Thymus (tissue), 11 donors: ENCODE measurements at regions not wholly inside any gene's neighbourhood (a gene's known extent, or its start where the extent isn't known, plus 50 kb on each side); places are given as distances from the start of the nearest gene placed in this dataset.

Experiments used
- DNase-seq, 9 donors: peaks; one replicate each; pipeline ENCODE4 v3.0.0-alpha.2; 2013; ENCODE audit warnings: low spot score in 9 of 9, low read depth in 6 of 9, missing footprints in 1 of 9
- H3K27ac ChIP-seq, 2 donors: one replicate each; pipeline ENCODE4 v1.5.1; 2013; ENCODE audit warnings: control low read depth in 1 of 2, low read depth in 1 of 2, low read length in 1 of 2, mild to moderate bottlenecking in 1 of 2, moderate library complexity in 1 of 2
- H3K27me3 ChIP-seq, 2 donors: one replicate each; pipeline ENCODE4 v1.5.1; 2013; ENCODE audit warnings: low read length in 1 of 2; ENCODE audit not compliant: control insufficient read depth in 2 of 2, insufficient read depth in 1 of 2
- H3K36me3 ChIP-seq, 2 donors: one replicate each; pipeline ENCODE4 v1.5.1; 2013; ENCODE audit warnings: low read length in 1 of 2, mild to moderate bottlenecking in 1 of 2, moderate library complexity in 1 of 2; ENCODE audit not compliant: control insufficient read depth in 2 of 2, insufficient read depth in 2 of 2
- H3K4me1 ChIP-seq, 2 donors: one replicate each; pipeline ENCODE4 v1.5.1; 2013; ENCODE audit warnings: low read length in 2 of 2; ENCODE audit not compliant: control insufficient read depth in 2 of 2, insufficient read depth in 2 of 2
- H3K4me3 ChIP-seq, 2 donors: one replicate each; pipeline ENCODE4 v1.5.1; 2013; ENCODE audit warnings: low read length in 2 of 2, control low read depth in 1 of 2, mild to moderate bottlenecking in 1 of 2
- H3K9me3 ChIP-seq, 2 donors: one replicate each; pipeline ENCODE4 v1.5.1; 2013; ENCODE audit warnings: low read length in 1 of 2, mild to moderate bottlenecking in 1 of 2; ENCODE audit not compliant: control insufficient read depth in 2 of 2, insufficient read depth in 1 of 2
- WGBS: extraction: QIAGEN DNeasy Blood & Tissue Kit; methylation state at CpG from one replicate; pipeline ENCODE4 v1.1.7; 2013; 5-methylcytosine and 5-hydroxymethylcytosine counted together
- donor health status: healthy.

DNA sequence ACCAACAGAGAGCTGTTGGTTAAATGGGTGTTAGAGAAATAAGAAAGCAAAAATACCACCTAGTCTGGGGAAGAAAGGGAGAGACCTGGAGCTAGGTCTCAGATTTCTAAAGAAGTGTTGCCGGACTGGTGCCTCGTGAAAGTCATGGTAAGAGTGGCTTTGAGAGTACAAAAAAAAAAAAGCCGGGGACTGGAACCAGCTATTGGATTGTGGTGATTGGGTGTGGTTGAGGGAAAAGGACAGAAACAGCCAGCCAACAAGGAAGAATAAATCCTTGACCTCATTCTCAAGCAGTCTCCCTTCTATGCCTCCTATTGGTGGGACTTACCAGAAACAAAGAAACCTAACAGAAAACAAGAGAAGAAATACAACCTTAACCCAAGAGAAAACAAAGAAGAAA is 346.4 kb upstream of the KCNMB2 start:
- Histone ChIP-seq H3K4me3 (no peak overlapping the region), H3K4me1 (no peaks in the 10 kb centered on the region), H3K9me3 (no peaks in the 10 kb centered on the region), H3K27ac (no peak overlapping the region), H3K36me3 (no peaks in the 10 kb centered on the region), H3K27me3 (no peaks in the 10 kb centered on the region)
- over 99% methylated on average over 3 of the region's 3 CpGs for WGBS
- DNase-seq = no peak

DNA sequence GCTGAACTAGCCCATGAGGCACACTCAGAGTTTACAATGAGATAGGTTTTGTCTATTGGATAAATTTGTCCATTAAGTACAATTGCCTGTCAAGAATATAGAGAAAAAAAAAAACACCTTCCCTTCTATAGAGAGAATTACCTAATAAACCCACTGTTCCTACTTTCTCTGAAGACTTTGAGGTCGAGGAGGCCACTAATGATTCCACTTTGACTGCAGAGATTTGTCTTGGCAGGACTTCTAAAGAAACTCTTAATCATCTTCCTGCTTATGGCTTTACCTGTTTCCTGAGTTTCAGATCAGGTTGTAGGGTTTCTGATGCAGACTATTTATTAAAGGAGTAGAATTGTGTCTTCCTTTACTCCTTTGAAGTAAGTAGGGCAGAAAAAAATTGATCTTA is 342.4 kb upstream of the KCNMB2 start:
- Histone ChIP-seq H3K4me3 (no peak overlapping the region), H3K9me3 (no peaks in the 10 kb centered on the region), H3K4me1 (no peaks in the 10 kb centered on the region), H3K36me3 (no peaks in the 10 kb centered on the region), H3K27me3 (no peaks in the 10 kb centered on the region), H3K27ac (no peak overlapping the region)
- WGBS = 6% methylated on average over 1 of the region's 1 CpG
- no peak for DNase-seq

DNA sequence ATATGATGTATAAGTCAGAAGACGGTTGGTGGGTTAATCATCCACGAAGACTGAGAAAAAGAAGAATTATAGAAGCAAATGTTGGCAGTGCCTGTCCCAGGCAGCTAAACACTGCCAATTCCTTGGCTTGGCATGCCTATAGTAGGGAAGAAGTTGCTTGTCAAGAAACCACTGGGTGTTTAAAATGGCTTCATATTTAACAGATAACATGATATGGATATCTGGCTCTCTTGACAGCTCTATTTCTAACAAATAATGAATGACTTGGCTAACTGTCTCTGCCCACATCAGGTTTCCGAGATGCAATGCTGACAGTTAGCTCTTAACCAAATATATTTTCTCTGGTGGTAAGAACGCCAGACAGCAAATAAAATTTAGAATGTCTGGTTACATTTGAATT is 341.7 kb upstream of the KCNMB2 start:
- Histone ChIP-seq H3K27ac (no peak overlapping the region), H3K4me1 (no peaks in the 10 kb centered on the region), H3K9me3 (no peaks in the 10 kb centered on the region), H3K4me3 (no peak overlapping the region), H3K36me3 (no peaks in the 10 kb centered on the region), H3K27me3 (no peaks in the 10 kb centered on the region)
- WGBS = 87% methylated on average over 4 of the region's 4 CpGs
- no peak for DNase-seq

DNA sequence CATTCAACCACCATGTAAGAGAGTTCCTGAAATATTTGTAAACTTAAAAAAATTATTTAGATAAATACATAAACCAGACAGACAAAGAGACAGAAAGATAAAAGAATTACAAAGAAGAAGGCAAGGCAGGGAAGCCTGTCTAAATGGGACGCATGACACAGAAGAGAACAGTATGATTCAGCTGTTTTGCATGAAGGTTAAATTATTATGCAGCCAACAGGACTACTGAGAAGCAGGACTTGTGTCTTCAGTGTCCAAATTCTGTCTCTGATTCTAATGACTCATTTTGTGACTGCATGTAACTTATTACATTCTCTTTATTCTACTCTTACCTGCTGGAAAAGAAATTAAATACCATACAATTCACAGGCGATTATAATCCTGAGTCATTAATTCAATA is 340.4 kb upstream of the KCNMB2 start:
- Histone ChIP-seq H3K4me3 (no peak overlapping the region), H3K9me3 (no peaks in the 10 kb centered on the region), H3K4me1 (no peaks in the 10 kb centered on the region), H3K27me3 (no peaks in the 10 kb centered on the region), H3K36me3 (no peaks in the 10 kb centered on the region), H3K27ac (no peak overlapping the region)
- DNase-seq = no peak
- WGBS = 96% methylated on average over 2 of the region's 2 CpGs

DNA sequence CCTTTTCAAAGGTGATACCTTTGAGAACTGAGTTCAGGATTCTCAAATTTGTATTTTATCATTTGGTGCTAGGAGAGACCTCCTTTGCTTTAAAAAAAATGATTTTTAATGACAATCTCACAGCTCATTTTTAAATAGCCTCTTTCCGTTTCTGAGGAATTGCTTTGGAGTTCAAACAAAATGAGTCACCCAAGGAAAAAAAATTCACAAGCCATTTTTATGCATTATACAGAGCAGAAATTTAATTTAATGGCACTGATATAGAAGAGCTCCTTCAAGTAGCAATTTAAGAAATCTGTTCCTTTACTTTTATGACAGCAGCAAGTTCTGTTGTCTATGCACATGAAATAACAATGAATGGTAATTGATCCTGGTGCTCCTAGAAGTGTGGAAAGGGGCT is 337.9 kb upstream of the KCNMB2 start:
- Histone ChIP-seq H3K4me1 (no peaks in the 10 kb centered on the region), H3K27me3 (no peaks in the 10 kb centered on the region), H3K9me3 (no peaks in the 10 kb centered on the region), H3K4me3 (no peak overlapping the region), H3K27ac (no peak overlapping the region), H3K36me3 (no peaks in the 10 kb centered on the region)
- WGBS = 95% methylated on average over 1 of the region's 1 CpG
- DNase-seq = no peak

DNA sequence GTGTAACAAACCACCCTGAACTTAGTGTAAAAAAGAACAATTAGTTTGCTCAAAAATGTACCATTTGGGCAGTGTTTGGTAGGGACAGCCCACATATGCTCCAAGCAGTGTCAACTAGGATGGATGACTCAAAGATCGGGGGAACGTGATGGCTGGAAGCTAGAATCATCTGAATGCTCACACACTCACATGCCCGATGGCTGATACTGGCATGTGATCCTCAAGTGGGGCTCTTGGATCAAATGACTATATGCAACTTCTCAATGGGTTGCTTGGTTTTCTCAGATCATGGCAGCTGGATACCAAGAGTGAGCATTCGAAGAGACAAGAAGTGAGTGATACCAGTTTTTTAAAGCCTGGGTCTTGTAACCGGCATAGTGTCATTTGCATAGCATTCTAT is 335.9 kb upstream of the KCNMB2 start:
- Histone ChIP-seq H3K36me3 (no peaks in the 10 kb centered on the region), H3K27me3 (no peaks in the 10 kb centered on the region), H3K9me3 (no peaks in the 10 kb centered on the region), H3K4me3 (no peak overlapping the region), H3K4me1 (no peaks in the 10 kb centered on the region), H3K27ac (no peak overlapping the region)
- DNase-seq = no peak
- WGBS = 98% methylated on average over 5 of the region's 5 CpGs

DNA sequence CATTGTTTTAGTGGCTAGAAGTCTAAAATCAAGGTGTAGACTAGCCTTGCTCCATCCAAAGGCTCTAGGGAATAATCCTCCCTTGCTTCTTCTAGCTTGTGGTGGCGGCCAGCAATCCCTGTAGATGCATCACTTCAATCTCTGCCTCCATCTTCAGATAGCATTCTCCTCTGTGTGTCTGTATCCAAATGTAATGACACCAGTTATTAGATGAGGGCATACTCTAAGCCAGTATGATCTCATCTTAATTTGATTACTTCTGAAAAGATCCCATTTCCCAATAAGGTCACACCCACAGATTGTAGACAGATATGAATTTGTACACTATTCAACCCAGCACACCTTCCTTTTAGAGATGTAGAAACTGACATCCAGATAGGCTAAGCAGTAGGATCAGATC is 334.5 kb upstream of the KCNMB2 start:
- H3K4me1 ChIP-seq = no peaks in the 10 kb centered on the region
- WGBS = 98% methylated on average over 1 of the region's 1 CpG
- no peak for DNase-seq
- H3K9me3 ChIP-seq = no peaks in the 10 kb centered on the region
- H3K27me3 ChIP-seq = no peaks in the 10 kb centered on the region
- H3K4me3 ChIP-seq = no peak overlapping the region
- no peak overlapping the region for H3K27ac ChIP-seq
- H3K36me3 ChIP-seq = no peaks in the 10 kb centered on the region

DNA sequence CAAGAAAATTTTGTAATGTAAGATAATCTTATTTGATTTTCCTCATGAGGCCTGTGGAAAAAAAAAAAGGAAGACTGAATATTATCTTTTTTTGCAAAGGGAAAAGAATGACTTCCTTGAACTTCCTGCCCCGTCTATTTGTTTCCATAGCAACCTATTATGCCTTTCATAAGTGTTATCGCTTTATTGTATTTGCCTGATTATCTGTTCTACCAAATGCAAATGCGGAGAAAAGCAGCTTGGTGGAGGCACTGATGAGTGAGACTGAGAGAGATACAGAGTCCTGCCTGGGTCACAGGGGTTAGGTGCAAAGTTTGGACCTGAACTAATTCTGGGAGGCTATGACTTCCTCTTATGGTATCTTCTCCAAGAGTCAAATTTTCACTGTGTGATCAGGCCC is 334.0 kb upstream of the KCNMB2 start:
- Histone ChIP-seq H3K27me3 (no peaks in the 10 kb centered on the region), H3K4me3 (no peak overlapping the region), H3K27ac (no peak overlapping the region), H3K4me1 (no peaks in the 10 kb centered on the region), H3K9me3 (no peaks in the 10 kb centered on the region), H3K36me3 (no peaks in the 10 kb centered on the region)
- DNase-seq = no peak
- whole genome bisulfite sequencing = 48% methylated on average over 3 of the region's 3 CpGs

DNA sequence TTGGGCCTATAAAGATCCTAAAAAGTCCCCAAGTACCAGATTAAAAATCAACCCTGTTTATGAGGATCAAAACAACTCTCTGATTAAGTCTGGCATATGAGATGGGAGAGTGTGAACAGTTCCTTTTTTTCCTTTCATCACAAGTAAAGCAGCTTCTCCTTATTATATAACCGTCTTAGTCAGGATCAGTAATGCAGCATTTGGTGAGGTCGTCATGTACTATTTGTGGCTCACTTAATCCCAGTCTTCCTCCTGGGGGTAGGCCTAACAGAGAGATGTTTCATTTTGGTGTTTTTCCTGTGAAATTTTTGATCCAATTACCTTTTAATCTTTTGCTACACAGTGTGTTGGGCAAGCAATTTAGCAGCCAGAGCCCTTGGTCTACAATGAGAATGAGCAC is 333.1 kb upstream of the KCNMB2 start:
- DNase-seq = no peak
- Histone ChIP-seq H3K4me3 (no peak overlapping the region), H3K9me3 (no peaks in the 10 kb centered on the region), H3K36me3 (no peaks in the 10 kb centered on the region), H3K4me1 (no peaks in the 10 kb centered on the region), H3K27me3 (no peaks in the 10 kb centered on the region), H3K27ac (no peak overlapping the region)
- 61% methylated on average over 2 of the region's 2 CpGs for WGBS

DNA sequence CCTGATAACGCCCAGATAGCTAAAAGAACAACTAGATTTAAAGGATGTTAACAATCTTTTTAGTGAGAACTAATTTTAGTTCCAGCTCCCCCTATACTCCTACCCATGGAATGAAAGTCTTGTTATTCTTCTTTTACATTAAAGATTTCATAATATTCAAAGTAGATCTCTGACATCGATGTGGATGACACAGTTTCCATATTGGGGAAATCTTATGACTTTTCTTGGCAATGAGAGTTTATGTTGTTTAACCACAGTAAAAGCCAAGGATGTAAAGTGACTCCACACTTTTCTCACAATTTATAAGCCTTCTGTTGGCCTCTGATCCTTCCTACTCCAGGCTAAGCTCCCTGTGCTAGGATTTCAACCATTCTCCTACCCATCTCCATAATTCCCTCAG is 332.6 kb upstream of the KCNMB2 start:
- no peaks in the 10 kb centered on the region for H3K27me3 ChIP-seq
- no peaks in the 10 kb centered on the region for H3K9me3 ChIP-seq
- no peak for DNase-seq
- no peak overlapping the region for H3K27ac ChIP-seq
- H3K36me3 ChIP-seq = no peaks in the 10 kb centered on the region
- H3K4me3 ChIP-seq = no peak overlapping the region
- no peaks in the 10 kb centered on the region for H3K4me1 ChIP-seq
- WGBS = 93% methylated on average over 2 of the region's 2 CpGs
